A673 (cell line): ENCODE measurements at regions not wholly inside any gene's neighbourhood (a gene's known extent, or its start where the extent isn't known, plus 50 kb on each side); places are given as distances from the start of the nearest gene placed in this dataset.

Source experiments
- CTCF ChIP-seq: fragments of 300-800, 200-600 bp; sonication (generic); conservative IDR thresholded peaks from 2 replicates; pipeline ENCODE4 v1.5.1; 2017; ENCODE audit warnings: low read depth, mild to moderate bottlenecking, antibody characterized with exemption, low read length, moderate library complexity, mixed read lengths
- EZH2 ChIP-seq: fragments of 200-600 bp; sonication (generic); IDR thresholded peaks from 2 replicates; pipeline ENCODE4 v1.6.1; 2017; ENCODE audit warnings: borderline replicate concordance, low read depth, mild to moderate bottlenecking, mixed read lengths, antibody characterized with exemption, low read length; ENCODE audit not compliant: poor library complexity, severe bottlenecking

DNA sequence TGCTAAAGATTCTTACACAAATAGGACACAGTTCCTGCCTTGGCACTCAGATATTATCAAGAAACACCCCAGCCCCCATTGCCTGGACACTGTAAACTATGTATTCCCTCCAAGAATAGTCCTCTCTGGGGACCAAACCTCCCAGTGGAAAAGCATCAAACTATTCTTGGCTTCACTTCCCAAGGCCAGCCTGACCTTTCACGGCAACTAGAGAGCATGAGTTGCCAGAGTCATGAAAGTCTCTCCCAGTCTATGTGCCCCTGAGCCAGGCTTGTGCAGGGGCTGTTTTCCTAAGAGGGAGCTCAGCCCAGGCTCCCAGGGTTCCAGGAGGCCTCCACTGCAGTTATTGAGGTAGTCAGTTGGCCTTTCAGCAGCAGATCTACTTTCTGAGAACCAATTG lies 251.9 kb upstream of the TGFBR2 start:
- no peak for TF ChIP-seq CTCF
- TF ChIP-seq EZH2, result no peak
